Cardiac muscle cell (in vitro differentiated cells and primary cell): ENCODE measurements at regions not wholly inside any gene's neighbourhood (a gene's known extent, or its start where the extent isn't known, plus 50 kb on each side); places are given as distances from the start of the nearest gene placed in this dataset.
"Not testable (repeated sequence)": the region's sequence is repeated elsewhere in the genome, so short reads cannot be mapped to it uniquely, and the experiment has no call there.

Source experiments
- DNase-seq, 2 donors: peaks; one replicate each; pipeline versions ENCODE4 v3.0.0 to v3.0.0-alpha.2; 2010 to 2017; ENCODE audit warnings: low read depth in 1 of 2, low spot score in 1 of 2
- H3K27ac ChIP-seq: fragments of 200-600 bp; sonication (generic); 2 replicates; pipeline ENCODE4 v1.5.1; 2016
- H3K27me3 ChIP-seq: fragments of 200-600 bp; sonication (generic); 2 replicates; pipeline ENCODE4 v1.6.0; 2016; ENCODE audit warnings: control low read depth
- H3K36me3 ChIP-seq: fragments of 200-600 bp; sonication (generic); 2 replicates; pipeline ENCODE4 v1.5.1; 2016; ENCODE audit warnings: control low read depth
- H3K4me1 ChIP-seq: fragments of 200-600 bp; sonication (generic); 2 replicates; pipeline ENCODE4 v1.8.1; 2017; ENCODE audit warnings: low read depth, mild to moderate bottlenecking, mixed run types
- H3K4me3 ChIP-seq: fragments of 200-600 bp; sonication (generic); 2 replicates; pipeline ENCODE4 v1.5.1; 2016; ENCODE audit warnings: mild to moderate bottlenecking
- H3K9me3 ChIP-seq: fragments of 200-600 bp; sonication (generic); 2 replicates; pipeline ENCODE4 v1.5.1; 2017; ENCODE audit warnings: low read depth, mild to moderate bottlenecking, control low read depth
- TF ChIP-seq, protein P1 (sequence below): IDR thresholded peaks from 2 replicates; pipeline ENCODE4 v1.5.1; 2012; ENCODE audit warnings: low read depth, mild to moderate bottlenecking, low read length

DNA sequence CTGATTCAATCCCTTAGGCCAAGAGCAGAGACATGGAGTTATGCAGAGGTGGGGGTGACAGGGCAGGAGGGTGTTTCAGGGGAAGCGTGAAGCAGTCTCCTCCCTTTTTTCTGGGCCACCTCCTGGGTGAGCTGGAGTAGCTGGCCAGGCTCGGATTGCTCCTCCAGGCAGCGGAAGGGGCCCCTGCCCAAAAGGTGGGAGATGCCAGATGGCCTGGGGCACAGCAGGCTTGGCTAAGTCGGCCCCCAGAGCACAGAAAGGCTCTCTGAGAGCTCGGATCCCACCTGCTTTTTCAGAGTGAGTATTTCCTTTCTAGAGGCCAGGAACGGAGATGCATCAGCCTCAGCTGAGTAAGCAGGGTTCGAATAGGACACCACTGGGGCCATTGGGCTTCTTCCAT, 196.9 kb downstream of the ANKRD30B start:
- Histone ChIP-seq H3K27ac (no peak overlapping the region), H3K27me3 (no peaks in the 10 kb centered on the region), H3K4me1 (no peaks in the 10 kb centered on the region), H3K4me3 (no peak overlapping the region), H3K9me3 (no peaks in the 10 kb centered on the region), H3K36me3 (no peaks in the 10 kb centered on the region)
- no peak for DNase-seq
- TF ChIP-seq, protein P1, sequence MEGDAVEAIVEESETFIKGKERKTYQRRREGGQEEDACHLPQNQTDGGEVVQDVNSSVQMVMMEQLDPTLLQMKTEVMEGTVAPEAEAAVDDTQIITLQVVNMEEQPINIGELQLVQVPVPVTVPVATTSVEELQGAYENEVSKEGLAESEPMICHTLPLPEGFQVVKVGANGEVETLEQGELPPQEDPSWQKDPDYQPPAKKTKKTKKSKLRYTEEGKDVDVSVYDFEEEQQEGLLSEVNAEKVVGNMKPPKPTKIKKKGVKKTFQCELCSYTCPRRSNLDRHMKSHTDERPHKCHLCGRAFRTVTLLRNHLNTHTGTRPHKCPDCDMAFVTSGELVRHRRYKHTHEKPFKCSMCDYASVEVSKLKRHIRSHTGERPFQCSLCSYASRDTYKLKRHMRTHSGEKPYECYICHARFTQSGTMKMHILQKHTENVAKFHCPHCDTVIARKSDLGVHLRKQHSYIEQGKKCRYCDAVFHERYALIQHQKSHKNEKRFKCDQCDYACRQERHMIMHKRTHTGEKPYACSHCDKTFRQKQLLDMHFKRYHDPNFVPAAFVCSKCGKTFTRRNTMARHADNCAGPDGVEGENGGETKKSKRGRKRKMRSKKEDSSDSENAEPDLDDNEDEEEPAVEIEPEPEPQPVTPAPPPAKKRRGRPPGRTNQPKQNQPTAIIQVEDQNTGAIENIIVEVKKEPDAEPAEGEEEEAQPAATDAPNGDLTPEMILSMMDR, result no peak

DNA sequence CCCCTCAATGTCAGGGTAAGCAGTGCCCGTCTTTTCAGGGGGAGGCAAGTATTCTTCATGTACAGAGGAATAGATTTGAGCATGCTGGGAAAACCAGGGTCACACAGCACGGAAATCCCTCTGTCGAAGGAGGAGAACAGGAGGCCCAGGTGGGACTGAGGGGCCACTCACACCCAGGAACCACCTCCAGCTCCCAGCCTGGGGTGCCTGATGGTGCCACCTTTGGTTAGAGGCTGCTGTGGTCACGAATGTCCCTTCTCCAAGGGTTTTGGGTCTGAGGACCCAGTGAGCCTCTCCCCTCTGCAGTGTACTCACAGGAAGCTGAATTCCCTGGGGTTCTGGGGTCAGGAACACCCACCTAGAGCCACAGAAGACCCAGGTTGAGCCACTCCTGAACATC, 197.3 kb downstream of the ANKRD30B start:
- Histone ChIP-seq H3K27me3 (no peaks in the 10 kb centered on the region), H3K27ac (no peak overlapping the region), H3K36me3 (no peaks in the 10 kb centered on the region), H3K9me3 (no peaks in the 10 kb centered on the region), H3K4me3 (no peak overlapping the region), H3K4me1 (no peaks in the 10 kb centered on the region)
- TF ChIP-seq, protein P1, result no peak
- DNase-seq, result no peak

DNA sequence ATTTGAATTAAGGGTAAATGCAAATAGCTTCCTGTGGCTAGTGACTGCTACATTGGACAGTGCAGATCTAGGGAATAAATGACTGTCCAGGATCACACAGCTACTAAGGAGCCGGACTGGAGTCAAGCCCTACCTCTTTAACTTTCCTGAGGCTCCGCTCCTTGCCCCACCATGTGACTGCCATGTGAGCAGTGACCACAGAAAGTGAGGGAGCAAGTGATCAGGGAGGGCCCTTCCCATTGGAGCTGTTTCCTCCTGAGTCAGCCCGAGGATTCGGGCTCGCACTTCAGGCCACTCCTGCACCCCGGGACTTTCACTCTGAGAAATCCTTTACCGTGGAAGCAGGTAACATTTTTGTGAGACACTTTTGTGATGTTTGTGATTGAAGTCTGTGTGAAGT, 198.0 kb downstream of the ANKRD30B start:
- TF ChIP-seq, protein P1, result no peak
- H3K4me1 ChIP-seq, result no peaks in the 10 kb centered on the region
- no peaks in the 10 kb centered on the region for H3K36me3 ChIP-seq
- no peaks in the 10 kb centered on the region for H3K9me3 ChIP-seq
- H3K4me3 ChIP-seq, result no peak overlapping the region
- no peak overlapping the region for H3K27ac ChIP-seq
- no peak for DNase-seq
- no peaks in the 10 kb centered on the region for H3K27me3 ChIP-seq

DNA sequence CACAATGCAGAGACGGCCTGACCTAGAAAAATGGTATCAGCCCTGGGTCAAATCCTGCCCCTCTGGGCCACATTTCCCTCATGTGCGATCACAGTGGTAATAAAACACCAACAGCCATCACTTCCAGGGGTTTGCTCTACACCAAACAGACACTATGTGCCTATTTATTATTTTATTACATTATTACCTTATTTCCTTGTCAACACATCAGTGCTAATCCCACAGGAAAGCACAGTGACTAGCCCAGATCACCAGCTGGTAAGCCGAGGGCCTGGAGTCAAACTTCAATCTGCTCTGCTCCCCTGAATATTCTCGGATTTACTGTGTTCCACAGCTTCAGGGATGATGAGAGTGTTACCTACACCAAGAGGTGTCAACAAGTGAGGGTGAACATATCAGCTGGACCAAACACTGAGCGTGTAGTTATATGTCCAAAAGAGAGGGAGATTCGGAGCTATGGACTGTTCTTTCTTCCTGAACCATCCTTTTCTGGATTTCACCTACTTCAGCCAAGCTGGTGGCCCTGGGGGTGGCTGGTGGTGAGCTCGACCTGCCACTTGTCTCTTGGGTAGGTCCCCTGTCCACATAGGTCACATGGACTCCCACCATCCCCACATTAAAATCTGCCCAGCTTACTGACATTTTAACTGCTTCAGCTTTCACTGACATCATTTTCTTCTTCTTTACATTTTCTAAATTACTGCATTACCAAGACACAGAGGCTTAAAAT, 198.9 kb downstream of the ANKRD30B start:
- H3K4me1 ChIP-seq, H3K27ac ChIP-seq, H3K9me3 ChIP-seq, H3K27me3 ChIP-seq, DNase-seq, H3K36me3 ChIP-seq, H3K4me3 ChIP-seq: not testable (repeated sequence)

DNA sequence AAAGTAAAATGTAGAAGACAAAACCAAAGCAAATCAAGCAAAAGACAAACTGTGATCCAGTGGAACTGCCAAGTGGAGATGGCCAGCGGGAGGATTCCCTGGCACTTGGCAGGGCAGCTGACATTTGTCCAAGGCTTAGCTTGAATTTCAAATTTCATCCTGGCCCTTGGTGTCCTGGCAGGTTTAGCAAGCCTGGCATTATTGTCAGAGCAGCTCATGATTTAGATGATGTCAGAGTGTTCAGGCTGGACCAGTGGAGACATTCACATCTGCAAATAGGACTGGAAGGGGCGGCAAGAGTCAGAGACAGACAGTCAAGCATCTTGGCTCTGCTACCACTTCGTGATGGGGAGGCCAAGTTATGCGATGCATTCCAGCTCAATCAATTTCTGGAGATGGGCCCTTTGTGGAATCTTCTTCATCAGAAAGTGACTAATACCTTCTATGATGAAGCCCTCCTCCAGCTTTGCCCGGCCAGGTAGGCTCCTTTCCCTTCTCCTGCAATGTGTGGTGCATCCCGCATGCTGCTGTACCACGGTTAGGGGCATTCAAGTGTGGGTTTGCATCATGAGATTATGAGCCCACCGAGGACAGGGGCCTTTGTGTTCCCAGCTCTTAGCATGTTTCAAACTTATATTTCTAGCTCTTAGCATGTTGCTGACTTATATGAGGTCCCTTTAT, 199.7 kb downstream of the ANKRD30B start:
- H3K9me3 ChIP-seq, result no peaks in the 10 kb centered on the region
- H3K27me3 ChIP-seq, result no peaks in the 10 kb centered on the region
- no peak for DNase-seq
- TF ChIP-seq, protein P1, result no peak
- no peaks in the 10 kb centered on the region for H3K36me3 ChIP-seq
- no peak overlapping the region for H3K4me3 ChIP-seq
- H3K4me1 ChIP-seq, result no peaks in the 10 kb centered on the region
- no peak overlapping the region for H3K27ac ChIP-seq

DNA sequence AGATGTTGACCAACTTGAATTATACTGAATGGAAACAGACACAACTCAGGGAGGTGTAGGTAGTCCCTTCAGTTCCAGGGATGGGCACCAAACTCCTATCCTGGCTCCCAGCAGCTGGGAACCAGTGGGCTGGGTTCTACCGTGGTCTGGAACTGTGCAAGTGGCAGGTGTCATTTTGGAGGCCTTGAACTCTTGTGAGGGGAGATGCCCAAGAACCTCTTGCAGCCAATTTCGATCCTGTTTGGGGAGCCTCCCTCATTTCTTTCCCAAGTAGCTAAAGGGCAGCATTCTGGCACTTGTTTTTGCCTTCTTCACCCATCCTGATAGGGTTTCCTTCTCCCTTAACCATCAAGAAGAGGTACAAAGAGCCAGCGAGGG, 200.2 kb downstream of the ANKRD30B start:
- no peak overlapping the region for H3K4me3 ChIP-seq
- DNase-seq, result no peak
- TF ChIP-seq, protein P1, result no peak
- no peaks in the 10 kb centered on the region for H3K4me1 ChIP-seq
- H3K27ac ChIP-seq, result no peak overlapping the region
- no peaks in the 10 kb centered on the region for H3K27me3 ChIP-seq
- no peaks in the 10 kb centered on the region for H3K36me3 ChIP-seq
- no peaks in the 10 kb centered on the region for H3K9me3 ChIP-seq
